ENCODE measurements at regions not wholly inside any gene's neighbourhood (a gene's known extent, or its start where the extent isn't known, plus 50 kb on each side); places are given as distances from the start of the nearest gene placed in this dataset.

GRCh38 chr20:11711214-11711613 lies 206.5 kb upstream of the BTBD3 start (continued):
- TF ChIP-seq ZNF462 (CRISPR knock-in tag; IDR thresholded peaks at IDR 0.05), result no peak
- TF ChIP-seq CTCF (conservative IDR thresholded peaks at IDR 0.05; ENCODE audit: low read depth in 2 of 2), result peak; percentile 24 to 39
- TF ChIP-seq POLR2AphosphoS5 (IDR thresholded peaks at IDR 0.05; ENCODE audit: low read depth), result no peak

- H3K27me3 Mint-ChIP-seq (ENCODE audit: insufficient read depth, low read depth, poor library complexity), result peaks cover 3% of the 10 kb centered on the region
- peaks cover 6% of the 10 kb centered on the region for H3K4me1 ChIP-seq (ENCODE audit: insufficient read depth)
- no peaks in the 10 kb centered on the region for H3K79me2 ChIP-seq (replicated peaks; ENCODE audit: insufficient read depth)
- no peak overlapping the region for H3K27ac ChIP-seq (ENCODE audit: low read depth)
- no peak overlapping the region for H3K4me3 Mint-ChIP-seq
- DNase-seq (ENCODE audit: low spot score) (no peak), ATAC-seq (no peak)
- H4K20me1 ChIP-seq (replicated peaks; ENCODE audit: insufficient read depth), result no peaks in the 10 kb centered on the region
- peaks cover 32% of the 10 kb centered on the region for H3K4me1 Mint-ChIP-seq
- H3K4me2 ChIP-seq, result no peak overlapping the region
- H3K4me3 ChIP-seq, result no peak overlapping the region
- H3K36me3 ChIP-seq (ENCODE audit: insufficient read depth), result no peaks in the 10 kb centered on the region
- no peaks in the 10 kb centered on the region for H3K27me3 ChIP-seq (ENCODE audit: insufficient read depth)
- H3K36me3 Mint-ChIP-seq (ENCODE audit: low read depth), result peaks cover 12% of the 10 kb centered on the region; the same call in 2 of the 3 replicates
- H2AFZ ChIP-seq, result peak overlapping the region; percentile 70; the same call in 1 of the 2 replicates
- H3K27ac Mint-ChIP-seq, result no peak overlapping the region
- H3K9me3 Mint-ChIP-seq, result peaks cover 4% of the 10 kb centered on the region; the same call in 2 of the 3 replicates
- no peaks in the 10 kb centered on the region for H3K9me2 ChIP-seq (ENCODE audit: insufficient read depth)
- H3F3A ChIP-seq (replicated peaks; ENCODE audit: low read depth), result no peaks in the 10 kb centered on the region
- no peak for TF ChIP-seq REST (IDR thresholded peaks at IDR 0.05; ENCODE audit: unreplicated experiment)
These were observed 205.0 kb upstream of the BTBD3 start for GRCh38 chr20:11712639-11713160.

All from GM23338 (cell line).